GM10266 (cell line): ENCODE measurements at regions not wholly inside any gene's neighbourhood (a gene's known extent, or its start where the extent isn't known, plus 50 kb on each side); places are given as distances from the start of the nearest gene placed in this dataset.

Source experiments
- DNase-seq: peaks from one replicate; pipeline ENCODE4 v3.0.0; 2012; ENCODE audit errors: extremely low spot score
- CTCF ChIP-seq: IDR thresholded peaks from 2 replicates; pipeline ENCODE4 v1.5.1; 2012; ENCODE audit warnings: mild to moderate bottlenecking, low read depth; ENCODE audit not compliant: control insufficient read depth, insufficient read depth; ENCODE audit errors: missing control alignments

GRCh38 chr6:133099573-133099972, 141.6 kb upstream of the EYA4 start:
- no peak for DNase-seq
- no peak for TF ChIP-seq CTCF

- no peak for DNase-seq
- no peak for TF ChIP-seq CTCF
Observed at GRCh38 chr6:133100865-133101264, 140.3 kb upstream of the EYA4 start.

GRCh38 chr6:133101790-133102189, 139.4 kb upstream of the EYA4 start:
- DNase-seq = no peak
- no peak for TF ChIP-seq CTCF

- TF ChIP-seq CTCF = no peak
- DNase-seq = no peak
Observed at GRCh38 chr6:133106934-133107333, 134.2 kb upstream of the EYA4 start.

GRCh38 chr6:133108419-133108818, 132.7 kb upstream of the EYA4 start:
- DNase-seq = no peak
- no peak for TF ChIP-seq CTCF

GRCh38 chr6:133114973-133115372, 126.2 kb upstream of the EYA4 start:
- TF ChIP-seq CTCF = no peak
- DNase-seq = no peak

GRCh38 chr6:133115946-133116345, 125.2 kb upstream of the EYA4 start:
- no peak for DNase-seq
- TF ChIP-seq CTCF = no peak
